ENCODE measurements at regions not wholly inside any gene's neighbourhood (a gene's known extent, or its start where the extent isn't known, plus 50 kb on each side); places are given as distances from the start of the nearest gene placed in this dataset.

- TF ChIP-seq CTCF (conservative IDR thresholded peaks at IDR 0.05; ENCODE audit: low read length), result no peak
- TF ChIP-seq EZH2phosphoT487 (IDR thresholded peaks at IDR 0.05; ENCODE audit: borderline replicate concordance, low read depth, low read length), result no peak
These were observed 178.3 kb downstream of the ATG4C start for GRCh38 chr1:62962014-62962812.

Data from OCI-LY7 (cell line).